T-helper 1 cell treated with Interleukin-12 subunit alpha and Interleukin-12 subunit beta and Interleukin-4 antibody, amounts not matched to agents 30 ng/mL and 1 ng/mL, for 36 hours (primary cell): ENCODE measurements at regions not wholly inside any gene's neighbourhood (a gene's known extent, or its start where the extent isn't known, plus 50 kb on each side); places are given as distances from the start of the nearest gene placed in this dataset.
"Not testable (repeated sequence)": the region's sequence is repeated elsewhere in the genome, so short reads cannot be mapped to it uniquely, and the experiment has no call there.

Source experiments
- intact Hi-C: fragments of 100-400 bp; cut with micrococcal nuclease; formaldehyde crosslinking; loops from one replicate; pipeline ENCODE4 v1.15.1; 2024

DNA sequence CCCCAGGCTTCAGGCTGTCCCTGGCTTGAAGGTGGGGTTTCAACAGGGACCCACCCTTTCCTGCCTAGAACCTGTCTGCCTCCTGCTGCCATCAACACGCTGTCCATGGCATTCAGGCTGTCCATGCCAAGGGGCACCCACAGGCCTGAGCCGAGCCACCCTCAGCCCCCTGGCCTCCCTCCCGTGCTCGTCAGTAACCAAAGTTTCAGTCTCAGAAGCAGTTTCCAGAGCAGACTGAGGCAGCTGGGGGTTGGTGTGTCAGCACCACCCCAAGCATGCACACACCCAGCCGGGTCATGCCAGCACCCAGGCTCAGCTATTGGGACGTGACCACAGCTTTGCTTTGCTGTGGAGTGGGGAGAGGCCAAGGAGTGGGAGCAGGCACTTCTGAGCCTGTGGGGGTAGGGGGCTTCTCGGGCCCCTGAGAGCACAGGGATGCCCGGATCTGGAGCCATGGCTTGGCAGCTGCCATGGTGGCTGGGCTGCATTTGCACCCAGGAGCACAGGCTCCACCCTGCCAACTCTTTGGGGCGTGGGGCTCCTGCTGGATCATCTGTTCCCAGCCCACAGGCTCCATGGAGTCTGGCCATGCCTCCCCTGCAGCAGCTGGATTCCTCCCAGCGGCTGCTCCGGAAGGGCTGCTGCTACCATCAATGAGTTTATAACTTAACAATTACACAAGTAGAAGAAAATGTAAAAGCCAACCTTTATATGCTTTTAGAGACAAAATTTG, 314.5 kb upstream of the SEMA3C start:
- intact Hi-C loops: no loop called here

DNA sequence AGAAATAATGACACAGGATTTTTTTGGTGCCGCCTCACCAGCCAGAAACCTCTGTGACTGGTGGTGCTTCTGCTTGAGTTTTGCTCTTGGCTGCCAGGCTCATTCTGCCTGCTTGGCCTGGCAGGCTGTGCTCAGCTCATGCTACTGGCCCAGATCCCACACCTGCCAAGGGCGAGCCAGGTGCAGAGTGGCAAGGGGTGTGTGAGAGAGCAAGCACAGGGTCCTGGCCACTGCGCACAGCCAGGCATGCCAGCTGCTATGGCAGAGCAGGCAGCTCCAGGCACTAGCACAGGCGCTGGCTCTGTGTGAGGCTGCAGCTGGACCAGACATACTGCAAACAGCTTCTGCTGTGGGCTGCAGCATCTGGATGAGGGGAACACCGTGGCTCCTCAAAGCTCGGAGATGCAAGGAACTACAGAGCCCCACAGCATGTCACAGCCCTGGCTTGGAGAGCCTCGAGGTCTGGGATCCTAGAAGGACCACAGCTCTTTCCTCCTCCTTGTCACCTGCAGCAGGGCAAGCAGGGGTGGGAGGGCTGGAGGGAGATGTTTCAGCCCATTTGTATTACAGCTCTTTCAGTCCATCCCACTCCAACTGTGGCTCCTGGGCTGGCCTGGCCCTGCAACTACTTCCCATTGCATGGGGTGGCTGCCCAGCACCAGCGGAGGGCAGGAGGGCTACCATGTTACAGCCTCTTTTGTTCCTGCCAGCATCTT, 313.4 kb upstream of the SEMA3C start:
- intact Hi-C loops: no loop called here

- intact Hi-C loops: no loop called here
Observed at GRCh38 chr7:81231301-81231838, 312.5 kb upstream of the SEMA3C start.

DNA sequence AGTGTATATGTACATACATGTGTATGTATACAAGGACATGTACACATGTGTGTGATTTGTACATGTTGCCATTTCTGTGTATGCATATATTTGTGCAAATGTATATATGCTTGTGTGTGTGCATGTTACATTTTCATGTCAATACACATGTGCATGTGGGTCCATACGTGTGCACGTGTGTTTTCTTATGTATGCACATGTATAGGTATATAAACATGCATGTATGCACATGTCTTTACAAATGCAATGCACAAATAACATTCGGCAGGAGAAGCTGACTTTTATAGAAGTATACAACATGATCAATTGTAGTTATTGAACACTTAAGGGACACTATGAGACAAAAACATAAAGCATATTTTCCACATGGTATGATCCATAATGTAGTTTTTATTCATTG, 307.4 kb upstream of the SEMA3C start:
- intact Hi-C loops: no loop called here

- intact Hi-C loops: not testable (repeated sequence)
Observed at GRCh38 chr7:81222692-81223091, 303.8 kb upstream of the SEMA3C start.

DNA sequence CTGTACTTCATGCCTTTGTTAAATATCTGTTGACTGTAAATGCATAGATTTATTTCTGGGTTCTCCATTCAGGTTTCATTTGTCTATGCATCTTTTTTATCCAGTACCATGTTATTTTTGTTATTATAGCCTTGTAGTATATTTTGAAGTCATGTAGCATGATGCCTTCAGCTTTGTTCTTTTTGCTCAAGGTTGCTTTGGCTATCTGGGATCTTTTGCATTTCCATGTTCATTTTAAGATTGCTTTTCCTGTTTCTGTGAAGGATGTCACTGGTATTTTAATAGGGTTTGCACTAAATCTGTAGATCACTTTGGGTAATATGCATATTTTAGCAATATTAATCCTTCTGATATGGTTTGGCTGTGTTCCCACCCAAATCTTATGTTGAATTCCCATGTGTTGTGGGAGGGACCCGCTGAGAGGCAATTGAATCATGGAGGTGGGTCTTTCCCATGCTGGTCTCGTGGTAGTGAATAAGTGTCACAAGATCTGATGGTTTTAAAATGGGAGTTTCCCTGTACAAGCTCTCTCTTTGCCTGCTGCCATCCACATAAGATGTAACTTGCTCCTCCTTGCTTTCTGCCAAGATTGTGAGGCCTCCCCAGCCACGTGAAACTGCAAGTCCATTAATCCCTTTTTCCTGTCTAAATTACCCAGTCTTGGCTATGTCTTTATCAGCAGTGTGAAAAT, 302.8 kb upstream of the SEMA3C start:
- intact Hi-C loops: no loop called here

DNA sequence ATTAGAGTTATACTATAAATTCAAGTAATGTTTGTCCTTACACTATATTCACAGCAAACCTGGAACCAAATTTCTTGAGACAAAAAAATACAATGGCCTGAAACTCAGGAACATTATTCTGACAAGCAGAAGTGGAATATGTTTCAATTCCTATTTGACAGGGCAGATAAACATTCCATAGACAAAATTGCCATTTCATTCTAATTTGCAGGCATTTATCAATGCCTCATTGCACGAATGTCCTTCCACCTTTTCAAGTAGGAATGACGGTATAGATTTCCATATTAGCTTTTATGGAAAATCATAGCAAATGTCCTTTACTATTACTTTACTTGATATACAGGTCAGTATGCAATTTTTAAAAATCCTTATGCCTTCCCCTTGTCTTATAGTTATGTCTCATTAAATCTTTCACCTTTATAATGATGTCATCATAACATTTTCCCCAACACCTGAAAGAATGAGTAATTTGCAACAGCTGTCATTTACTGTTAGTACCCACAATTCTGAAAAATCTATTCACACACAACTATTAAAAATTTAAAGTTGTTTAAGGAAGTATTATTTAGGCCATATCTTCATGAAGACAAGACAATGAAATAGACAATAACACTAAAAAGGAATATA, 299.7 kb upstream of the SEMA3C start:
- intact Hi-C loops: no loop called here

DNA sequence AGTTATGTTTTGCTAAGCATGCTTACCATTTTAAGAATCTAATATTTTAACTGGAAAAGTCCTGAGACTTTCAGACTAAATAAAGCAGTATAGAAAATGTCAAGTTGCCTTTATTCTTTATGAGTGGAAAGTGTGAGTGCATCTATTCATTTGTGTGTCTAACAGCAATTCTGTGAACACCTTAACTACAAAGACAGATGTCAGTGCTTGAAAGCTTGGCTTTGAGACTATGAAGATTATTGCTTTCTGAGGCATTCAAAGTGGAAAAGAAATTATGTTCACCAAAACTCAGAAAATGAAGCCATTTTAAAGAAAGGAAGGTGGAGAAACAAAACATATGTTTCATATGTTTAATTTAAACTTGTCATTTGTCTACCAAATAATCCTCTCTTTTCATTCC, 294.5 kb upstream of the SEMA3C start:
- intact Hi-C loops: no loop called here

DNA sequence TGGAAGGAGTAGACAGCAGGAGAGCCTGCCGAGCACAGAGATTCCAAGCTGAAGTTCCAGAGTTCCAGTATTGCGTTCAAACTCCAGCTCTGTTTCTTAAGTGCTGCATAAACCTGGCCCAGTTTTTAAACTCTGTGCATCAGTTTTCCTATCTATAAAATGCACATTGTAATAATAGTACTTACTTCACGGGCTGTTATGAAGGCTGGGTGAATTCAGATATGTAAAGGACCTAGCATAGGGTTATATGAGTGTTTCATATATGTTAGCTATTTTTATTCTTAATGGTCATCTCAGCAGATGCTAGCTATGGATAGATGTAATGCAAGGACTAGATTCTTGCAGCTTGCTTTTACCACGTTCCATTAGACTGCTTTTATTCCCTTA, 293.1 kb upstream of the SEMA3C start:
- intact Hi-C loops: no loop called here

GRCh38 chr7:81211204-81211933, 292.5 kb upstream of the SEMA3C start:
- intact Hi-C loops: no loop called here

GRCh38 chr7:81210137-81211064, 291.6 kb upstream of the SEMA3C start:
- intact Hi-C loops: no loop called here

DNA sequence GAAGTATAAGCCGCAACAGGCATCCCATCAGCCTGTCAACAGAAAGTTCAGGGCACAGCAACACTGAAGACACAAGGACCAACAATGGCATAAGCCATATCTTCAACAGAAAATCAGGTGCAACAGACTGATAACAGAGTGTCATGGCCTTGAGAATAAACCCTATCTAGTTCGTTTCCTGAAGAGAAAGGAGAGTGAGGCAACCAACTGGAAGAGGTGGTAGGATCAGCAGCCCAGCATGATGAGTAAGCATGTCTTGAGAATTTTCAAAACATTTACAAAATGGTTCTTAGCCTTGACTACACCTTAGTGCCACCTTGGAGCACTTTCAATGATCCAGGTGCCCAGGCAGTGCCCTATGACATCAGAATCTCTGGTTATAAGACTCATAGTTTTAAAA, 290.2 kb upstream of the SEMA3C start:
- intact Hi-C loops: no loop called here

- intact Hi-C loops: no loop called here
Observed at GRCh38 chr7:81207801-81208200, 288.9 kb upstream of the SEMA3C start.

GRCh38 chr7:81206667-81207360, 288.0 kb upstream of the SEMA3C start:
- intact Hi-C loops: no loop called here

- intact Hi-C loops: no loop called here
Observed at GRCh38 chr7:81206217-81206616, 287.4 kb upstream of the SEMA3C start.

GRCh38 chr7:81201188-81201587, 282.3 kb upstream of the SEMA3C start:
- intact Hi-C loops: no loop called here

DNA sequence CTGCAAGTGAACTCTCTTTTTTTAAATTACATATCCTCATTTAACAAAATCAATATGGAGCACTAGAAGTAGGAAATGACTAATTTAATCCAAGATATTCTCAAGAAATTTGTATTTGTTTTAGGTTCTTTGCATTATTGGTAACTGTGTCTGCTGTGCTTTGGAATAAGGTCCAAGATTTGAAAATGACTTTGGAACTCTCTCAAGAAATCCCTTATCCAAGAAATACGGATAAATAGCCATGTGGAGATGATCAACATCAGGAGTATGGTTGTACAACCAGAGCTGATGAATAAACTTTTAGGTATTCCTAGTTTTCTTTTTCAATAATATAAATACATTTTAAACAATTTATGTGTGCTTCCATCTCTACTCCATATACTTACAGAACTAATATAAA, 279.9 kb upstream of the SEMA3C start:
- intact Hi-C loops: no loop called here

DNA sequence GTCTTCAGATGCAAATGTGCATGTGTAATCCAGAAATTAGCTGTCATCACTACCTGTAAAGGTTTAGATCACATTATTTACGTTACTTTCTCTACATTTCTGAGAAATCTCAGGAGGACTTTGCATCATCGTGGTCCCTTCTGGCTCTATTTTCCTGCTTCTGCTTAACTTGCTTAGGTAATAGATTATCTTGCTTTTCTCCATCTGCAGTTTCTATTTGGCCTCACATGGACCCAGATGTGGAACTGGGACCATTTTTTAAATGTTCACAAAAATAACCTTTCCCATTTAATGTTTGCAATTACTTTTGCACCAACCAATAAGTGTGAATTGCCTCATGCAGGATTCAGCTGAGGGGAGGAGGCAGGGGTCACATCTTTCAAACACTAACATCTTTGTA, 278.4 kb upstream of the SEMA3C start:
- intact Hi-C loops: no loop called here

- intact Hi-C loops: no loop called here
Observed at GRCh38 chr7:81195033-81195432, 276.2 kb upstream of the SEMA3C start.
